Uterus (tissue), 2 donors: ENCODE measurements at regions not wholly inside any gene's neighbourhood (a gene's known extent, or its start where the extent isn't known, plus 50 kb on each side); places are given as distances from the start of the nearest gene placed in this dataset.

Experiments used
- POLR2A ChIP-seq, 2 donors: fragments of 450-650 bp; IDR thresholded peaks; one replicate each; pipeline ENCODE4 v1.6.1; 2016; ENCODE audit warnings: antibody characterized with exemption in 2 of 2, mild to moderate bottlenecking in 1 of 2, moderate library complexity in 1 of 2
- TF ChIP-seq, protein P1 (sequence below), 4 experiments: fragments of 200-600 bp in 2 of 4; fragments of 450-650 bp in 2 of 4; sonication (generic) in 2 of 4; IDR thresholded peaks; one replicate each; pipeline ENCODE4 v1.5.1; 2016 to 2019; ENCODE audit warnings: antibody characterized with exemption in 4 of 4, mild to moderate bottlenecking in 2 of 4, moderate library complexity in 1 of 4

DNA sequence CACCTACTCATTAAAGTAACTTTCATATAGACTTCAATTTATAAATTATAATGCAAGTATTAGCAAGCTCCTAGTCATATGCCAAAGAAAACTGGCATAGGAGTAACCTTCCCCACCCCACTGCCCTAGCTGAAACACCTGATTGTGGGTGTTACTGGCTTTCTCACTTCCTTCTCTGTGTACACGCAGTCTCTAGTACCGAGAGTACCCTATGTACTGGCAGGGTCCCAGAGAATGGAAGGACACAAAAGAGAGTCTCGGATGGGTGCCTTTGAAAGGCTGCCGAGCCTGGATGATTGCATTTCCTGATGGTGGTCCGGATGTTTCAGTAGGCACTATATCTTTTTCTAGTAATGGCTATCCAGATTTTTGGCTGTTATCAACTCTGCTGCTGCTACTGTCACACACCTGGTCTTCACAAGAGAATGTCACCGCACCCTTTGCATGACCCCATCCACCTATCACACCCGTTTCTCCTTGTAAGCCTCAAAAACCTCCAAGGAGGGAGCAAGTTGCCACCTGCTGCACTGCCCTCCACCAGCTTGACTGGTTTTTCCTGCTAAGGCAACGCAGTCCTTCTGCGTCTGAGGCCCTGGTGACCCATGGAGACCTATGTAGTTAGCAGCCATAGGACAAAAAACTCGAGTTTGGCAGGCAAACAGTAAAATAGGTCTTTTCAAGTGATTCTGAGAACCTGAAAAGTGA lies 53.8 kb upstream of the CLINT1 start:
- TF ChIP-seq, protein P1, sequence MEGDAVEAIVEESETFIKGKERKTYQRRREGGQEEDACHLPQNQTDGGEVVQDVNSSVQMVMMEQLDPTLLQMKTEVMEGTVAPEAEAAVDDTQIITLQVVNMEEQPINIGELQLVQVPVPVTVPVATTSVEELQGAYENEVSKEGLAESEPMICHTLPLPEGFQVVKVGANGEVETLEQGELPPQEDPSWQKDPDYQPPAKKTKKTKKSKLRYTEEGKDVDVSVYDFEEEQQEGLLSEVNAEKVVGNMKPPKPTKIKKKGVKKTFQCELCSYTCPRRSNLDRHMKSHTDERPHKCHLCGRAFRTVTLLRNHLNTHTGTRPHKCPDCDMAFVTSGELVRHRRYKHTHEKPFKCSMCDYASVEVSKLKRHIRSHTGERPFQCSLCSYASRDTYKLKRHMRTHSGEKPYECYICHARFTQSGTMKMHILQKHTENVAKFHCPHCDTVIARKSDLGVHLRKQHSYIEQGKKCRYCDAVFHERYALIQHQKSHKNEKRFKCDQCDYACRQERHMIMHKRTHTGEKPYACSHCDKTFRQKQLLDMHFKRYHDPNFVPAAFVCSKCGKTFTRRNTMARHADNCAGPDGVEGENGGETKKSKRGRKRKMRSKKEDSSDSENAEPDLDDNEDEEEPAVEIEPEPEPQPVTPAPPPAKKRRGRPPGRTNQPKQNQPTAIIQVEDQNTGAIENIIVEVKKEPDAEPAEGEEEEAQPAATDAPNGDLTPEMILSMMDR (IDR thresholded peaks at IDR 0.05), result no peak
- TF ChIP-seq POLR2A (IDR thresholded peaks at IDR 0.05), result no peak
